Erythroblast (primary cell): ENCODE measurements at regions not wholly inside any gene's neighbourhood (a gene's known extent, or its start where the extent isn't known, plus 50 kb on each side); places are given as distances from the start of the nearest gene placed in this dataset.
"Not testable (repeated sequence)": the region's sequence is repeated elsewhere in the genome, so short reads cannot be mapped to it uniquely, and the experiment has no call there.

Source experiments
- DNase-seq, 2 experiments: peaks; one replicate each; lab custom pipeline; 2025; lab: John Stamatoyannopoulos, UW
- GATA1 ChIP-seq: IDR thresholded peaks from 2 replicates; pipeline ENCODE4 v1.6.1; 2011; ENCODE audit warnings: low read depth, mild to moderate bottlenecking, control low read depth, low read length, moderate library complexity
- POLR2A ChIP-seq: IDR thresholded peaks from 2 replicates; pipeline ENCODE4 v1.6.1; 2011; ENCODE audit warnings: mild to moderate bottlenecking, low read length

DNA sequence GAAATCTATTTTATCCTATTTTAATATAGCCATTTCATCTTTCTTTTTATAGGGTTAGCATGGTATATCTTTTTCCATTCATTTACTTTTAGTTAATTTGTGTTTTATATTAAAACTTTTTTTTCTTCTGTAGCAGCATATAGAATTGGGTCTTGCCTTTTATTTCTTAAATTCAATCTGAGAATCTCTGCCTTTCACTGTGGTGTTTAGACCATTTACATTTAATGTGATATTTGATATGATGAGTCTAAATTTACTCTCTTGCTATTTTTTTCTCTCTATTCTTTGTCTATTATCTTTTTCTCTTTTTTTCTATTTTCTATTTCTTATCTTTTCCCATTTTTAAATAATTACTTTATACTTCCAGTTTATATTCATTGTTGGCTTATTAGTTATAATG lies 105.4 kb upstream of the HAND2 start:
- DNase-seq = no peak
- no peak for TF ChIP-seq POLR2A
- TF ChIP-seq GATA1 = no peak

DNA sequence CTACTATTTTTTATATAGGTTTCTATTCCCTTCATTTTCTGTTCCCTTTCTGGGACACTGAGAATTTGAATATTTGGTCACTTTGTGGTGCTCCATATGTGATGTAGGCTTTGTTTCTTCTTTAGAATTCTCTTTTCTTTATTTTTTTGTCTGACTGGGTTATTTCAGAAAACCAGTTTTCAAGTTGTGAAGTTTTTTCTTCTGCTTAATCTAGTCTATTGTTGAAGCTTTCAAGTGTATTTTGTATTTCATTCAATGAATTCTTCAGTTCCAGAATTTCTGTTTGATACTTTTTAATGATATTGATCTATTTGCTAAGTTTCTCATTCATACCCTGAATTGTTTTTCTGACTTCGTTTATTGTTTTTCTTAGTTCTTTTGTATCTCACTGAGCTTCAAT lies 96.2 kb upstream of the HAND2 start:
- TF ChIP-seq GATA1 (no peak), POLR2A (no peak)
- DNase-seq = no peak

DNA sequence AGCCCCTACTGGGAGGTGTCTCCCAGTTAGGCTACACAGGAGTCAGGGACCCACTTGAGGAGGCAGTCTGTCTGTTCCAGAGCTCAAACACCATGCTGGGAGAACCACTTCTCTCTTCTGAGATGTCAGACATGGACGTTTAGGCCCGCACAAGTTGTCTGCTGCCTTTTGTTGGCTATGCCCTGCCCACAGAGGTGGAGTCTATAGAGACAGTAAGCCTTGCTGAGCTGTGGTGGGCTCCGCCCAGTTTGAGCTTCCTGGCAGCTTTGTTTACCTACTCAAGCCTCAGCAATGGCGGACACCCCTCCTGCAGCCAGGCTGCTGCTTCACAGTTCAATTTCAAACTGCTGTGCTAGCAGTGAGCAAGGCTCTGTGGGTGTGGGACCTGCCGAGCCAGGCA lies 88.6 kb upstream of the HAND2 start:
- DNase-seq = not testable (repeated sequence)

DNA sequence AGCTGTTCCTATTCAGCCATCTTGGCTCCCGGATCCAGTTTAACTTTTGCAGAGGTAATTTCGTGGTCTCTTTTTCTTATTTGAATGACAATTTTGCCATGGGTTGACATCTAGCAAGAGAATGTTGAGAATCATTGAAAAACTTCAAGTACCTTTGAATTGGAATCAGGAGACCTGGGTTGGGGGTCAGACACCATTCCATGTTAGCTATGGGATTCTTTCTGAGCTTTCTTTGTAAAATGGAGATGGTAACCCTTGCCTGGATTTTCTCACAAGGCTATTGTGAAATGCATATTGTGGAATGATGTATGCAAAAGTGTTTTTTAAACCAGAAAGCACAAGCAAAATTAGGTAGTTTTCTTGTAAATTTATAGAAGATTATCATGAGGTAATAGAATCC lies 79.1 kb upstream of the HAND2 start:
- no peak for DNase-seq
- TF ChIP-seq POLR2A (no peak), GATA1 (no peak)

DNA sequence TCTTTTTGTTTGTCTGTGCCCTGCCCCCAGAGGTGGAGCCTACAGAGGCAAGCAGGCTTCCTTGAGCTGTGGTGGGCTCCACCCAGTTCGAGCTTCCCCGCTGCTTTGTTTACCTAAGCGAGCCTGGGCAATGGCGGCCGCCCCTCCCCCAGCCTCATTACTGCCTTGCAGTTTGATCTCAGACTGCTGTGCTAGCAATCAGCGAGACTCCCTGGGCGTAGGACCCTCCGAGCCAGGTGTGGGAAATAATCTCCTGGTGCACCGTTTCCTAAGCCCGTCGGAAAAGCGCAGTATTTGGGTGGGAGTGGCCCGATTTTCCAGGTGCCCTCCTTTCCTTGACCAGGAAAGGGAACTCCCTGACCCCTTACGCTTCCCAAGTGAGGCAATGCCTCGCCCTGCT lies 78.6 kb upstream of the HAND2 start:
- DNase-seq = not testable (repeated sequence)

DNA sequence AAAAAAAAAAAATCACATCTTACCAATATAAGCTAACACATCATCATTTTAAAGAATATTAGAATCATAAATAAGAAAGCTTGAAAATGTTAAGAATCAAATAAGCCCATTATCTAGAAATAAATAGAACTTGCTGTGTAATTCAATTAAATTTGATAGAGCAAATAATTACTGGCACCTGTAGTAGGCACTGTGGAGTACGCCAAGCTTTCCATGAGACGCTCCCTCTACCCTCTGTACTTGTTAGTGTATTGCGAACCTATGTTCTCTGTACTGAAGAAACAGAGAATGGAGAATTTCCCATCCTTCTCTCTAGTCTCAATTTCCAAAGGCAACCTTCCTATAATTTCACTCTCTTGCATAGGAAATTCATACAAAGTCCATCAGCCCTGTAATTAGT lies 61.7 kb upstream of the HAND2 start:
- TF ChIP-seq POLR2A (no peak), GATA1 (no peak)
- no peak for DNase-seq

DNA sequence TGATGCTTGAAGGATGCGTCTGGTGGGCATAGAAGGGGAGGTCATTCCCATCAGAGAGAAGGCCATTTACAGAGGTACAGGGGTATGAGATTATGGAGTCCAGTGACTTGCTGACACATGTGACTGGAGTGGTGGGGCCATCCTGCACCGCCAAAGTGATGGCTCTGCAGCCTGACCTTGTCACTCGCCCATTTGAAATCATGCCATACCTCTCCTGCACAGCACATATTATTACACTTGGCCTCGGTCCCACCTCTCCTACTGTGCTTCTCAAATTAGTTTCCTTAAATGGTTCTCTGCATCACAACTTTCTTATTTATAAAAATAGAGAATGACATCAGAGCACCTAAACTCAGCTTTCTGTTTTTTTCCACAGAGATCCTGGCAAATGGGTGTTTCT lies 60.7 kb upstream of the HAND2 start:
- DNase-seq = no peak

DNA sequence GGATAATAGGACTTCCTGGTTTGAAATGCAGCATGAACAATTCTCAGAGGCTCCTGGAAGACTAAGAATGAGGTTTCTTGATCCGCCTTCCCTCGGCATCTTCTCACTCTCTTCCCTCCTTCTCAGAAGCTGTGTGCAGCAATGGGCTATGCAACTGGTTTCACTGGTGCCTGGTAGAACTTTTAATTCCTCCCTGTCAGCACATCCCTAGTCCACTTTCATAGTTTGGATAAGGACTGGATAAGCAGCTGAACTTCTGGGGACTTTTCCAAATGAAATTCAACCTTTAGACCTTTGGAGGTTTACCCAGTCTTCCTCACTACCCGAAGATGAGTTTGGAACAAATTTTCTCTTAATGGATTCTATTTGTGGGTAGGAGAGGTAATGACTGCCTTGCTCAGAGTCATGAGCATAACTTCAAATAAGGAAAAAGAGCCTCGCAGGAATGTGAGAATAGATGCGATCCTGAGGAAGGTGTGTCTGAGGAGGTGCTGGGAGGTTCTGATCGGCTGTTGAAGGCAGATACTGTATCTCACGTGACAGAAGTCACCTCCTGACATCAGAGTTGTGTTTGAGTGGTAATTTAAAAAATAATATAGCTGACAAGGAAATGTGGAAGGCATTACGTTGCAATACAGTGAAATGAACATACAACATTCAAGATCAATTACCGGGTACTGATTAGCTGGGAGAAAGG lies 56.0 kb upstream of the HAND2 start:
- no peak for TF ChIP-seq GATA1
- no peak for TF ChIP-seq POLR2A
- DNase-seq = no peak

More for the DNA sequence above, 60.7 kb upstream of the HAND2 start:
- no peak for TF ChIP-seq GATA1
- no peak for TF ChIP-seq POLR2A

DNA sequence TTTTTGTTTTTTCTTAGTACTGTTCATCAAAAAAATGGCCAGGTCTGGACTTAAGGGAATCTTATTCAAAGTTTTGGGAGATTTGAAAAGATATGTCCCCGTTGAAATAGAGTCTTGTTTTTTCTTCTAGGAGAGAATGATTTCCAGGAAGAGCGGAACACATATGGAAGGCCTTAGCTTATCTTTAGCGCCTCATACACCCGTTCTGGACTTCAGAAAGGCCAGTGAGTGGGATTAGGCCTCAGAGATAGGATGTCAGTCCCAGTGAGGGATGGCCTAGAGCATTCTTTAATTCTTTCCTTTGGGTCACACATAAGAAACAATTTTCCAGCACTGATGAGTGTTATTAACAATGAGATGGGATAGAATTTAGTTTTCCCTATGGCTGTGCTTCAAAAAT lies 54.5 kb upstream of the HAND2 start:
- TF ChIP-seq GATA1 = no peak
- TF ChIP-seq POLR2A = no peak
- no peak for DNase-seq
